Epithelial cell of esophagus (primary cell): ENCODE measurements at regions not wholly inside any gene's neighbourhood (a gene's known extent, or its start where the extent isn't known, plus 50 kb on each side); places are given as distances from the start of the nearest gene placed in this dataset.

Experiments used
- DNase-seq: peaks from one replicate; pipeline ENCODE4 v3.0.0; 2010; ENCODE audit warnings: low read depth
- H3K4me3 ChIP-seq: 2 replicates; pipeline ENCODE4 v1.5.1; 2011; ENCODE audit warnings: mild to moderate bottlenecking, low read length, control low read depth
- CTCF ChIP-seq: IDR thresholded peaks from 2 replicates; pipeline ENCODE4 v1.5.1; 2011; ENCODE audit warnings: low read depth, mild to moderate bottlenecking, low read length, control low read depth, inconsistent platforms; ENCODE audit not compliant: insufficient read depth; ENCODE audit errors: missing control alignments

GRCh38 chr6:19536838-19537237 is 300.3 kb upstream of the ID4 start:
- no peak for TF ChIP-seq CTCF
- no peak overlapping the region for H3K4me3 ChIP-seq
- DNase-seq = peak; percentile 20

DNA sequence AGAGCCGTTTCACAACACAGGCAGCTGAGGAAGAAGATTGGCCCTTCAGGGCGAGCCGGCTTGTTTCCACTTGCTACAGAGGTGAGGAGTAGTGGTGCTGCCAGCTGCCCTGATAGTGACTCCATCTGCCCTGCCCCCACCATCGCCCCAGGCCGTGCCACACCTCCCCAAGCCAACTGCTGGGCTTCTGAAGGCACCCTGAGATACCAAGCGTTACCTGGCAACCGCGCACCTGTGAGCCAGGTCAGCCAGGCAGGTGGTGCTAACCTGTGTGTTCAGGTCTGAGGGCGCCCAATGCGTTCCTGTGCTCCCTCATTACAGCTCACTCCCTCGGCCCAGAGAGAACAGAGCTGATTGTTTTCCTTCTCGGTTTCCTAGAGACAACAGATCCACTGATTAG is 299.1 kb upstream of the ID4 start:
- H3K4me3 ChIP-seq = no peak overlapping the region
- DNase-seq = peak; percentile 95
- no peak for TF ChIP-seq CTCF

DNA sequence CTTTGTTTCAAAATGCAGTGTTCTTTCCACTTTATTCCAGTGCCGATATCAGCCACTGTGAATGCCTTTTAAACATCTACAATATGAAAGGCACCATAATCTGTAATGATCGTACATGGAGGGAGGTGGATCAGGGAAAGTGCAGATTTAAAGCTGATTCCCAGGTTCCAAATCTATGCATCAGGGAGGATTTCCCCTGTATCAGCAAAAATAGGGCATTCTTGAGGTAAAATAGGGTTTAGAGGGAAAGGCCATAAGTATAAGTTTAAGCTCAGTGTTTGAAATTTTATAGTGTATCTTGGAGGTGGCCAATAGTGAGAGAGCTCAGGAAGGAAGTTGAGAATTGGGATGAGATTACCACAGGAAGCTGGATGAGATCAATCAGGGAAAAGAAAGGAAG is 289.7 kb upstream of the ID4 start:
- no peak for TF ChIP-seq CTCF
- DNase-seq = no peak

DNA sequence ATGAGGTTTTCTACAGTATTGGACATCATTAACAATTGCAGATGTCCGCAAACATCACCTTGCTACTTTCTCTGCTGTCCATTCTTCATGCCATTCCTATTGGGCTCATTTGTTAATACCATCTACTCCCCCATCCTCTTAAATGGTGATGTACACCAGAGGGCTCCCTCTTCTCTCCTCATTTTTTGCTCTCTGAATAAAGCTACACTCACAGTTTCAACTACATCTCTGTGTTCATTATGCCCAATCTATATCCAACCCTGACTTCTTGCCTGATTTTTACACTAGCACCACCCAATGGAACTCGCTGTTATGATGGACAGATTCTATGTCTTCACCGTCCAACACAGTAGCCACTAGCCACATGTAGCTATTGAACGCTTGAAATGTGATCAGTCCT is 288.1 kb upstream of the ID4 start:
- H3K4me3 ChIP-seq = no peak overlapping the region
- DNase-seq = no peak
- no peak for TF ChIP-seq CTCF

More for the DNA sequence above, 289.7 kb upstream of the ID4 start:
- no peak overlapping the region for H3K4me3 ChIP-seq

DNA sequence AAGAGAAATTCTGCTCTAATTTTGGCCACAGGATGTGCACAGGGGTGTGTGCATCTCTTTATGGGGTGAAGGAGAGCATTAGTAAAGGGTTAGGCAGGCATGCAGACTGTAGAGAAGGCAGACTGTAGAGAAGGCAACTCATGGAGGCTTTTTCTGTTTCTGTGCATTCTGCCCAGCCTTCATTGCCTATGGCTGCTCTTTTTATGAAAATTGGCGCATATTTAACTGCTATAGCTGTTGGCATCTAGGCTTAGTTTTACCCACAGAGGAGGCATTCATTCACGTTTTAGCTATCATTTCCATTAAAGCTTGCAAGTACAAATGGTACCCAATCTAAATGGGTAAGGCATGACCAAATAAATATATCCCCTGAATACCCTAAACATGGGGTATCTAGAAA is 286.8 kb upstream of the ID4 start:
- H3K4me3 ChIP-seq = no peak overlapping the region
- TF ChIP-seq CTCF = no peak
- DNase-seq = no peak

- peak; percentile 66 for DNase-seq
Measured at GRCh38 chr6:19551611-19552010, 285.6 kb upstream of the ID4 start.

GRCh38 chr6:19552076-19552475 is 285.1 kb upstream of the ID4 start:
- DNase-seq = no peak
- TF ChIP-seq CTCF = no peak
- no peak overlapping the region for H3K4me3 ChIP-seq

More at GRCh38 chr6:19551611-19552010, 285.6 kb upstream of the ID4 start:
- TF ChIP-seq CTCF = no peak
- no peak overlapping the region for H3K4me3 ChIP-seq
